Astrocyte (in vitro differentiated cells and primary cell): ENCODE measurements at regions not wholly inside any gene's neighbourhood (a gene's known extent, or its start where the extent isn't known, plus 50 kb on each side); places are given as distances from the start of the nearest gene placed in this dataset.

Experiments used
- DNase-seq: peaks from one replicate; pipeline ENCODE4 v3.0.0-alpha.2; 2010; ENCODE audit warnings: low read depth
- FAIRE-seq: peaks from 2 replicates; lab custom pipeline; 2011; peaks lifted over from hg19 to GRCh38; lab: Jason Lieb, UNC
- H2AFZ ChIP-seq: 2 replicates; pipeline ENCODE4 v1.6.0; 2012; ENCODE audit warnings: low read depth, low read length, inconsistent platforms
- H3K27ac ChIP-seq: 2 replicates; pipeline ENCODE4 v1.5.1; 2011; ENCODE audit warnings: low read depth, low read length, inconsistent platforms
- H3K27me3 ChIP-seq: 2 replicates; pipeline ENCODE4 v1.6.0; 2011; ENCODE audit warnings: low read length, inconsistent platforms; ENCODE audit not compliant: insufficient read depth
- H3K36me3 ChIP-seq: 2 replicates; pipeline ENCODE4 v1.5.1; 2011; ENCODE audit warnings: low read length, inconsistent platforms; ENCODE audit not compliant: insufficient read depth
- H3K4me1 ChIP-seq: 2 replicates; pipeline ENCODE4 v1.5.1; 2011; ENCODE audit warnings: low read length, inconsistent platforms; ENCODE audit not compliant: insufficient read depth
- H3K4me2 ChIP-seq: 2 replicates; pipeline ENCODE4 v1.6.0; 2012; ENCODE audit warnings: low read length, inconsistent platforms
- H3K4me3 ChIP-seq: 2 replicates; pipeline ENCODE4 v1.5.1; 2011; ENCODE audit warnings: low read depth, mild to moderate bottlenecking, low read length, inconsistent platforms; ENCODE audit not compliant: insufficient read depth
- H3K79me2 ChIP-seq: 2 replicates; pipeline ENCODE4 v1.6.0; 2012; ENCODE audit warnings: mild to moderate bottlenecking, low read length, inconsistent platforms; ENCODE audit not compliant: insufficient read depth
- H3K9ac ChIP-seq: 2 replicates; pipeline ENCODE4 v1.6.0; 2012; ENCODE audit warnings: mild to moderate bottlenecking, low read length, inconsistent platforms
- H3K9me3 ChIP-seq: 2 replicates; pipeline ENCODE4 v1.5.1; 2012; ENCODE audit warnings: low read depth, mild to moderate bottlenecking, low read length, inconsistent platforms; ENCODE audit not compliant: insufficient read depth
- H4K20me1 ChIP-seq: 2 replicates; pipeline ENCODE4 v1.6.0; 2012; ENCODE audit warnings: low read length, inconsistent platforms; ENCODE audit not compliant: insufficient read depth
- H3K27ac Mint-ChIP-seq: one replicate; pipeline ENCODE4 v1.8.0; 2021; ENCODE audit warnings: mild to moderate bottlenecking, mixed read lengths; ENCODE audit not compliant: unreplicated experiment
- H3K27me3 Mint-ChIP-seq: one replicate; pipeline ENCODE4 v1.8.0; 2021; ENCODE audit warnings: low read depth, mixed read lengths; ENCODE audit not compliant: unreplicated experiment
- H3K36me3 Mint-ChIP-seq: one replicate; pipeline ENCODE4 v1.8.0; 2021; ENCODE audit warnings: low read depth, mixed read lengths; ENCODE audit not compliant: unreplicated experiment
- H3K4me1 Mint-ChIP-seq: one replicate; pipeline ENCODE4 v1.8.0; 2021; ENCODE audit warnings: low read depth, mixed read lengths; ENCODE audit not compliant: unreplicated experiment
- H3K4me3 Mint-ChIP-seq: one replicate; pipeline ENCODE4 v1.8.0; 2021; ENCODE audit warnings: mild to moderate bottlenecking, moderate library complexity, mixed read lengths; ENCODE audit not compliant: unreplicated experiment
- H3K9me3 Mint-ChIP-seq: one replicate; pipeline ENCODE4 v1.8.0; 2021; ENCODE audit warnings: mild to moderate bottlenecking, mixed read lengths; ENCODE audit not compliant: unreplicated experiment
- EZH2 ChIP-seq: IDR thresholded peaks from 2 replicates; pipeline ENCODE4 v1.6.1; 2012; ENCODE audit warnings: mild to moderate bottlenecking, low read length, inconsistent platforms; ENCODE audit not compliant: insufficient read depth
- TF ChIP-seq, protein P1 (sequence below): IDR thresholded peaks from 2 replicates; pipeline ENCODE4 v1.5.1; 2011; ENCODE audit warnings: low read depth, mild to moderate bottlenecking, inconsistent platforms, low read length, moderate library complexity; ENCODE audit not compliant: insufficient read depth

DNA sequence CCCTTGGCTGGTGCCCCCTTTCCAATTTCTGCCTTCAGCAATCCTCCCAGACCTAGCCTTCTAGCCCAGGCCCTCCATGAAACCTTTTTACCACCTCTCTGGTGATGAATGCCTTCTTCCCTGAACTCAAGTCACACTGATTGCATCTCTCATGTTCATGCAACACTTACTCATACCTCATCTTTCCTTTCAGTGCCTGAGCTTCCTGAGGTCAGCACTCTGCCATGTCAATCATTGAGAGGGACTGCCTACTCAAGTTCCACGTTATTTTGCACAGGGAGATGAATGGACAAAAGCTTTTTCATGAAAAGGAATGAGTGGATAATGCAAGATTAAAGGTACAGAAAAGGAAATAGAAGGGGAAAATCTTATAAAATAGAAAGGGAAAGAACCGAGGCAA lies 60.1 kb upstream of the PLEKHG1 start:
- DNase-seq: no peak
- peak overlapping the region; percentile 36 for H3K27ac Mint-ChIP-seq
- no peak for FAIRE-seq

DNA sequence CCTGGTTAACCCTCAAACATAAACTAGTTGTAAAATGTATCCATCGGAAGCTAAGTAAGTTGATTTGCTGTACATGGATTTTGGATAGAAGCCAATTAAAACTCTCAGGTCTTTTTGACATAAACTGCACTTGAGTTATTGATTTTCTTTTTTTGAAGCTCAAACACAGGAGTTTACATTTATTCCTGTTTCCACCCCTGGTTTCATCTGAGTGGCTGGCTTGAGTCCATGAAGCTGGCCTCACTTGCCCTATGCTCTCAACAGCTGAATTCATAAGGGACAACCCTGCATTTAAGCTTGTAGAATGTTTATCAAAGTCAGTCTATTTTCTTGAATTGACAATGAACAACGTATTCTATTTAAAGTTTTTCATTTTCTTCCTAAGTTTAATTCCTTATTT lies 58.1 kb upstream of the PLEKHG1 start:
- DNase-seq (no peak), FAIRE-seq (no peak)
- Mint-ChIP-seq H3K27ac (no peak overlapping the region), H3K27me3 (peaks cover 2% of the 10 kb centered on the region), H3K4me1 (peaks cover 3% of the 10 kb centered on the region), H3K9me3 (peaks cover 7% of the 10 kb centered on the region), H3K36me3 (no peaks in the 10 kb centered on the region), H3K4me3 (no peak overlapping the region)
- no peak overlapping the region for H3K4me3 ChIP-seq
- H3K79me2 ChIP-seq: no peaks in the 10 kb centered on the region
- no peak overlapping the region for H2AFZ ChIP-seq
- H3K9me3 ChIP-seq: no peaks in the 10 kb centered on the region
- H3K4me1 ChIP-seq: no peaks in the 10 kb centered on the region
- no peaks in the 10 kb centered on the region for H4K20me1 ChIP-seq
- H3K9ac ChIP-seq: no peak overlapping the region
- TF ChIP-seq, protein P1, sequence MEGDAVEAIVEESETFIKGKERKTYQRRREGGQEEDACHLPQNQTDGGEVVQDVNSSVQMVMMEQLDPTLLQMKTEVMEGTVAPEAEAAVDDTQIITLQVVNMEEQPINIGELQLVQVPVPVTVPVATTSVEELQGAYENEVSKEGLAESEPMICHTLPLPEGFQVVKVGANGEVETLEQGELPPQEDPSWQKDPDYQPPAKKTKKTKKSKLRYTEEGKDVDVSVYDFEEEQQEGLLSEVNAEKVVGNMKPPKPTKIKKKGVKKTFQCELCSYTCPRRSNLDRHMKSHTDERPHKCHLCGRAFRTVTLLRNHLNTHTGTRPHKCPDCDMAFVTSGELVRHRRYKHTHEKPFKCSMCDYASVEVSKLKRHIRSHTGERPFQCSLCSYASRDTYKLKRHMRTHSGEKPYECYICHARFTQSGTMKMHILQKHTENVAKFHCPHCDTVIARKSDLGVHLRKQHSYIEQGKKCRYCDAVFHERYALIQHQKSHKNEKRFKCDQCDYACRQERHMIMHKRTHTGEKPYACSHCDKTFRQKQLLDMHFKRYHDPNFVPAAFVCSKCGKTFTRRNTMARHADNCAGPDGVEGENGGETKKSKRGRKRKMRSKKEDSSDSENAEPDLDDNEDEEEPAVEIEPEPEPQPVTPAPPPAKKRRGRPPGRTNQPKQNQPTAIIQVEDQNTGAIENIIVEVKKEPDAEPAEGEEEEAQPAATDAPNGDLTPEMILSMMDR: no peak
- TF ChIP-seq EZH2: no peak
- no peak overlapping the region for H3K4me2 ChIP-seq
- H3K27me3 ChIP-seq: peaks cover 20% of the 10 kb centered on the region
- H3K36me3 ChIP-seq: no peaks in the 10 kb centered on the region
- H3K27ac ChIP-seq: no peak overlapping the region

More for the DNA sequence above, 60.1 kb upstream of the PLEKHG1 start:
- no peaks in the 10 kb centered on the region for H3K36me3 ChIP-seq
- no peaks in the 10 kb centered on the region for H3K79me2 ChIP-seq
- Mint-ChIP-seq H3K9me3 (peaks cover 7% of the 10 kb centered on the region), H3K27me3 (peaks cover 2% of the 10 kb centered on the region), H3K36me3 (no peaks in the 10 kb centered on the region), H3K4me1 (peaks cover 9% of the 10 kb centered on the region), H3K4me3 (no peak overlapping the region)
- H3K4me3 ChIP-seq: no peak overlapping the region
- H4K20me1 ChIP-seq: no peaks in the 10 kb centered on the region
- H3K4me2 ChIP-seq: no peak overlapping the region
- H3K9me3 ChIP-seq: no peaks in the 10 kb centered on the region
- H3K4me1 ChIP-seq: no peaks in the 10 kb centered on the region
- no peak overlapping the region for H2AFZ ChIP-seq
- TF ChIP-seq EZH2: no peak
- TF ChIP-seq, protein P1: no peak
- H3K27ac ChIP-seq: no peak overlapping the region
- peaks cover 15% of the 10 kb centered on the region for H3K27me3 ChIP-seq
- H3K9ac ChIP-seq: no peak overlapping the region

DNA sequence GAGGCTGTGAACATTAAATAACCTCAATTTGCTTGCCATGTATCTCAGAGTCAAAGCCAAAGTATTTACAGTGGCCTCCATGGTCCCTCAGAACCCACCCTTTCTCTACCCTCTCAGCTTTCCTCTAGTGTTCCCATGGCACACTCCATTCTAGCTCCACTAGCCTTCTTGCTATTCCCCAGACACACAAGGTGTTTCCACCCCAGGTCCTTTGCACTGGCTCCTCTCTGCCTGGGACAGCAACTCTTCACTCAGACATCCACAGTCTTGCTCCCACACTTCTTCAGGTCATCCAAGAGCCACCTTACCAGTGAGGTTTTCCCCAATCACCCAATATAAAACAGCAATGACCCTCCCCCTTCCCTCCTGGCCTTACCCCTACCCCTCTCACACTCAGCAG lies 56.5 kb upstream of the PLEKHG1 start:
- no peak for FAIRE-seq
- no peak overlapping the region for H3K9ac ChIP-seq

More for the DNA sequence above, 56.5 kb upstream of the PLEKHG1 start:
- peaks cover 7% of the 10 kb centered on the region for H3K9me3 Mint-ChIP-seq
- H3K4me1 Mint-ChIP-seq: peaks cover 3% of the 10 kb centered on the region
- DNase-seq: no peak
- H2AFZ ChIP-seq: no peak overlapping the region
- no peak overlapping the region for H3K4me2 ChIP-seq
- TF ChIP-seq, protein P1: no peak
- TF ChIP-seq EZH2: no peak
- no peak overlapping the region for H3K27ac ChIP-seq
- peaks cover 25% of the 10 kb centered on the region for H3K27me3 ChIP-seq
- no peak overlapping the region for H3K27ac Mint-ChIP-seq
- no peaks in the 10 kb centered on the region for H3K4me1 ChIP-seq
- H3K36me3 ChIP-seq: no peaks in the 10 kb centered on the region
- H3K79me2 ChIP-seq: no peaks in the 10 kb centered on the region
- peaks cover 1% of the 10 kb centered on the region for H3K27me3 Mint-ChIP-seq
- H4K20me1 ChIP-seq: no peaks in the 10 kb centered on the region
- H3K9me3 ChIP-seq: no peaks in the 10 kb centered on the region
- H3K4me3 Mint-ChIP-seq: no peak overlapping the region
- H3K36me3 Mint-ChIP-seq: no peaks in the 10 kb centered on the region
- H3K4me3 ChIP-seq: no peak overlapping the region
